Colon (tissue), 2 donors: ENCODE measurements at regions not wholly inside any gene's neighbourhood (a gene's known extent, or its start where the extent isn't known, plus 50 kb on each side); places are given as distances from the start of the nearest gene placed in this dataset.

Experiments
- FAIRE-seq: peaks from 2 replicates; lab custom pipeline; 2012; peaks lifted over from hg19 to GRCh38; lab: Jason Lieb, UNC
- donor health status: control.
- donor health status: control.

- no peak for FAIRE-seq
Measured at GRCh38 chr6:6891949-6892461, 215.8 kb upstream of the RREB1 start.

- FAIRE-seq: no peak
Measured at GRCh38 chr6:6892744-6893583, 214.8 kb upstream of the RREB1 start.

- FAIRE-seq: no peak
Measured at GRCh38 chr6:6893701-6894100, 214.1 kb upstream of the RREB1 start.

GRCh38 chr6:6895929-6896328 is 211.8 kb upstream of the RREB1 start:
- no peak for FAIRE-seq

- no peak for FAIRE-seq
Measured at GRCh38 chr6:6897140-6897539, 210.6 kb upstream of the RREB1 start.

- no peak for FAIRE-seq
Measured at GRCh38 chr6:6900569-6901204, 207.1 kb upstream of the RREB1 start.

- FAIRE-seq: no peak
Measured at GRCh38 chr6:6901205-6901719, 206.5 kb upstream of the RREB1 start.

GRCh38 chr6:6901945-6902344 is 205.8 kb upstream of the RREB1 start:
- FAIRE-seq: no peak

GRCh38 chr6:6905961-6906518 is 201.7 kb upstream of the RREB1 start:
- no peak for FAIRE-seq

GRCh38 chr6:6906570-6907213 is 201.1 kb upstream of the RREB1 start:
- FAIRE-seq: no peak

GRCh38 chr6:6907286-6907685 is 200.5 kb upstream of the RREB1 start:
- no peak for FAIRE-seq

GRCh38 chr6:6908121-6908520 is 199.6 kb upstream of the RREB1 start:
- FAIRE-seq: no peak

- FAIRE-seq: no peak
Measured at GRCh38 chr6:6909111-6909510, 198.7 kb upstream of the RREB1 start.

- FAIRE-seq: no peak
Measured at GRCh38 chr6:6910734-6911295, 196.9 kb upstream of the RREB1 start.

- FAIRE-seq: no peak
Measured at GRCh38 chr6:6911391-6911790, 196.4 kb upstream of the RREB1 start.

GRCh38 chr6:6912817-6913744 is 194.7 kb upstream of the RREB1 start:
- FAIRE-seq: no peak

- no peak for FAIRE-seq
Measured at GRCh38 chr6:6915219-6915618, 192.5 kb upstream of the RREB1 start.

- no peak for FAIRE-seq
Measured at GRCh38 chr6:6915813-6916547, 191.8 kb upstream of the RREB1 start.

GRCh38 chr6:6916598-6916997 is 191.2 kb upstream of the RREB1 start:
- no peak for FAIRE-seq
